Astrocyte (in vitro differentiated cells and primary cell): ENCODE measurements at regions not wholly inside any gene's neighbourhood (a gene's known extent, or its start where the extent isn't known, plus 50 kb on each side); places are given as distances from the start of the nearest gene placed in this dataset.
A peak's percentile ranks its signal among the peaks of the same experiment; 100 is the strongest.

Source experiments
- DNase-seq: peaks from one replicate; pipeline ENCODE4 v3.0.0-alpha.2; 2010; ENCODE audit warnings: low read depth
- FAIRE-seq: peaks from 2 replicates; lab custom pipeline; 2011; peaks lifted over from hg19 to GRCh38; lab: Jason Lieb, UNC
- H2AFZ ChIP-seq: 2 replicates; pipeline ENCODE4 v1.6.0; 2012; ENCODE audit warnings: low read depth, low read length, inconsistent platforms
- H3K27ac ChIP-seq: 2 replicates; pipeline ENCODE4 v1.5.1; 2011; ENCODE audit warnings: low read depth, low read length, inconsistent platforms
- H3K27me3 ChIP-seq: 2 replicates; pipeline ENCODE4 v1.6.0; 2011; ENCODE audit warnings: low read length, inconsistent platforms; ENCODE audit not compliant: insufficient read depth
- H3K36me3 ChIP-seq: 2 replicates; pipeline ENCODE4 v1.5.1; 2011; ENCODE audit warnings: low read length, inconsistent platforms; ENCODE audit not compliant: insufficient read depth
- H3K4me1 ChIP-seq: 2 replicates; pipeline ENCODE4 v1.5.1; 2011; ENCODE audit warnings: low read length, inconsistent platforms; ENCODE audit not compliant: insufficient read depth
- H3K4me2 ChIP-seq: 2 replicates; pipeline ENCODE4 v1.6.0; 2012; ENCODE audit warnings: low read length, inconsistent platforms
- H3K4me3 ChIP-seq: 2 replicates; pipeline ENCODE4 v1.5.1; 2011; ENCODE audit warnings: low read depth, mild to moderate bottlenecking, low read length, inconsistent platforms; ENCODE audit not compliant: insufficient read depth
- H3K79me2 ChIP-seq: 2 replicates; pipeline ENCODE4 v1.6.0; 2012; ENCODE audit warnings: mild to moderate bottlenecking, low read length, inconsistent platforms; ENCODE audit not compliant: insufficient read depth
- H3K9ac ChIP-seq: 2 replicates; pipeline ENCODE4 v1.6.0; 2012; ENCODE audit warnings: mild to moderate bottlenecking, low read length, inconsistent platforms
- H3K9me3 ChIP-seq: 2 replicates; pipeline ENCODE4 v1.5.1; 2012; ENCODE audit warnings: low read depth, mild to moderate bottlenecking, low read length, inconsistent platforms; ENCODE audit not compliant: insufficient read depth
- H4K20me1 ChIP-seq: 2 replicates; pipeline ENCODE4 v1.6.0; 2012; ENCODE audit warnings: low read length, inconsistent platforms; ENCODE audit not compliant: insufficient read depth
- H3K27ac Mint-ChIP-seq: one replicate; pipeline ENCODE4 v1.8.0; 2021; ENCODE audit warnings: mild to moderate bottlenecking, mixed read lengths; ENCODE audit not compliant: unreplicated experiment
- H3K27me3 Mint-ChIP-seq: one replicate; pipeline ENCODE4 v1.8.0; 2021; ENCODE audit warnings: low read depth, mixed read lengths; ENCODE audit not compliant: unreplicated experiment
- H3K36me3 Mint-ChIP-seq: one replicate; pipeline ENCODE4 v1.8.0; 2021; ENCODE audit warnings: low read depth, mixed read lengths; ENCODE audit not compliant: unreplicated experiment
- H3K4me1 Mint-ChIP-seq: one replicate; pipeline ENCODE4 v1.8.0; 2021; ENCODE audit warnings: low read depth, mixed read lengths; ENCODE audit not compliant: unreplicated experiment
- H3K4me3 Mint-ChIP-seq: one replicate; pipeline ENCODE4 v1.8.0; 2021; ENCODE audit warnings: mild to moderate bottlenecking, moderate library complexity, mixed read lengths; ENCODE audit not compliant: unreplicated experiment
- H3K9me3 Mint-ChIP-seq: one replicate; pipeline ENCODE4 v1.8.0; 2021; ENCODE audit warnings: mild to moderate bottlenecking, mixed read lengths; ENCODE audit not compliant: unreplicated experiment
- CTCF ChIP-seq: IDR thresholded peaks from 2 replicates; pipeline ENCODE4 v1.5.1; 2011; ENCODE audit warnings: low read depth, mild to moderate bottlenecking, inconsistent platforms, low read length, moderate library complexity; ENCODE audit not compliant: insufficient read depth
- EZH2 ChIP-seq: IDR thresholded peaks from 2 replicates; pipeline ENCODE4 v1.6.1; 2012; ENCODE audit warnings: mild to moderate bottlenecking, low read length, inconsistent platforms; ENCODE audit not compliant: insufficient read depth

- no peaks in the 10 kb centered on the region for H4K20me1 ChIP-seq
- H3K9me3 ChIP-seq, result no peaks in the 10 kb centered on the region
- H3K27ac ChIP-seq, result no peak overlapping the region
- Mint-ChIP-seq H3K36me3 (no peaks in the 10 kb centered on the region), H3K27ac (peak overlapping the region; percentile 85), H3K4me1 (peaks cover 19% of the 10 kb centered on the region), H3K9me3 (no peaks in the 10 kb centered on the region), H3K27me3 (peaks cover under 1% of the 10 kb centered on the region), H3K4me3 (no peak overlapping the region)
- FAIRE-seq (no peak), DNase-seq (no peak)
- no peak overlapping the region for H3K9ac ChIP-seq
- H3K27me3 ChIP-seq, result no peaks in the 10 kb centered on the region
- H2AFZ ChIP-seq, result no peak overlapping the region
- no peak overlapping the region for H3K4me2 ChIP-seq
- H3K36me3 ChIP-seq, result no peaks in the 10 kb centered on the region
- H3K79me2 ChIP-seq, result no peaks in the 10 kb centered on the region
- TF ChIP-seq CTCF (no peak), EZH2 (no peak)
- no peak overlapping the region for H3K4me3 ChIP-seq
- H3K4me1 ChIP-seq, result no peaks in the 10 kb centered on the region
These were observed 218.5 kb downstream of the ENC1 start for GRCh38 chr5:74422030-74422429.

GRCh38 chr5:74421377-74421776 lies 219.2 kb downstream of the ENC1 start:
- no peak for FAIRE-seq
- Histone ChIP-seq H3K79me2 (no peaks in the 10 kb centered on the region), H3K9ac (no peak overlapping the region), H3K4me3 (no peak overlapping the region), H3K27ac (no peak overlapping the region), H2AFZ (no peak overlapping the region), H3K9me3 (no peaks in the 10 kb centered on the region), H3K27me3 (no peaks in the 10 kb centered on the region), H4K20me1 (no peaks in the 10 kb centered on the region), H3K36me3 (no peaks in the 10 kb centered on the region), H3K4me2 (no peak overlapping the region), H3K4me1 (no peaks in the 10 kb centered on the region)
- H3K4me1 Mint-ChIP-seq, result peaks cover 19% of the 10 kb centered on the region
- H3K9me3 Mint-ChIP-seq, result no peaks in the 10 kb centered on the region
- TF ChIP-seq CTCF (no peak), EZH2 (no peak)
- H3K4me3 Mint-ChIP-seq, result no peak overlapping the region
- no peaks in the 10 kb centered on the region for H3K27me3 Mint-ChIP-seq
- DNase-seq, result no peak
- no peaks in the 10 kb centered on the region for H3K36me3 Mint-ChIP-seq
- H3K27ac Mint-ChIP-seq, result no peak overlapping the region

- TF ChIP-seq CTCF, result no peak
- no peak for TF ChIP-seq EZH2
- Histone ChIP-seq H3K27me3 (no peaks in the 10 kb centered on the region), H3K27ac (no peak overlapping the region), H3K4me3 (no peak overlapping the region), H3K9me3 (no peaks in the 10 kb centered on the region), H2AFZ (no peak overlapping the region), H3K9ac (no peak overlapping the region), H4K20me1 (no peaks in the 10 kb centered on the region), H3K36me3 (no peaks in the 10 kb centered on the region), H3K79me2 (no peaks in the 10 kb centered on the region), H3K4me1 (no peaks in the 10 kb centered on the region), H3K4me2 (no peak overlapping the region)
- FAIRE-seq (no peak), DNase-seq (no peak)
- Mint-ChIP-seq H3K4me3 (no peak overlapping the region), H3K36me3 (no peaks in the 10 kb centered on the region), H3K27ac (peak overlapping the region; percentile 6), H3K9me3 (no peaks in the 10 kb centered on the region), H3K27me3 (no peaks in the 10 kb centered on the region), H3K4me1 (peaks cover 23% of the 10 kb centered on the region)
These were observed 219.6 kb downstream of the ENC1 start for GRCh38 chr5:74420947-74421346.
